MCF 10A (cell line): ENCODE measurements at regions not wholly inside any gene's neighbourhood (a gene's known extent, or its start where the extent isn't known, plus 50 kb on each side); places are given as distances from the start of the nearest gene placed in this dataset.
"Not testable (repeated sequence)": the region's sequence is repeated elsewhere in the genome, so short reads cannot be mapped to it uniquely, and the experiment has no call there.

Experiments
- BruUV-seq: library from RNA; stranded (reverse); fragments of 400-500 nt; replicated peaks from 2 replicates; lab custom pipeline; 2021; lab: Mats Ljungman, UMichigan
- CTCF ChIA-PET: fragments of 300-600 bp; sonication (Branson Sonifier 250); formaldehyde crosslinking; extraction: SDS; loops from one replicate; lab custom pipeline; 2021; ENCODE audit warnings: antibody characterized with exemption, inconsistent platforms; lab: Yijun Ruan, JAX
- POLR2A ChIA-PET: fragments of 300-600, 350-650 bp; sonication (Branson Sonifier 250); formaldehyde crosslinking; extraction: SDS; loops from one replicate; lab custom pipeline; 2020; ENCODE audit warnings: antibody characterized with exemption, inconsistent platforms; lab: Yijun Ruan, JAX
- DNase-seq: peaks from one replicate; pipeline ENCODE4 v3.0.0-alpha.2; 2018; ENCODE audit not compliant: unreplicated experiment
- H3K27ac Mint-ChIP-seq: one replicate; pipeline ENCODE4 v1.8.0; 2022; ENCODE audit warnings: mild to moderate bottlenecking, low read depth, mixed read lengths; ENCODE audit not compliant: unreplicated experiment
- H3K27me3 Mint-ChIP-seq: one replicate; pipeline ENCODE4 v1.8.0; 2022; ENCODE audit warnings: mixed read lengths; ENCODE audit not compliant: insufficient read depth, unreplicated experiment
- H3K36me3 Mint-ChIP-seq: one replicate; pipeline ENCODE4 v1.8.0; 2022; ENCODE audit warnings: mild to moderate bottlenecking, moderate library complexity, mixed read lengths; ENCODE audit not compliant: insufficient read depth, unreplicated experiment
- H3K4me1 Mint-ChIP-seq: one replicate; pipeline ENCODE4 v1.8.0; 2022; ENCODE audit warnings: mixed read lengths; ENCODE audit not compliant: insufficient read depth, unreplicated experiment
- H3K4me3 Mint-ChIP-seq: one replicate; pipeline ENCODE4 v1.8.0; 2022; ENCODE audit warnings: mild to moderate bottlenecking, moderate library complexity, mixed read lengths; ENCODE audit not compliant: unreplicated experiment
- H3K9me3 Mint-ChIP-seq: one replicate; pipeline ENCODE4 v1.8.0; 2022; ENCODE audit warnings: mixed read lengths; ENCODE audit not compliant: unreplicated experiment
- CTCF ChIP-seq: fragments of 200-600 bp; IDR thresholded peaks from one replicate; pipeline ENCODE4 v1.8.0; 2022; ENCODE audit warnings: antibody characterized with exemption, mild to moderate bottlenecking; ENCODE audit not compliant: unreplicated experiment
- intact Hi-C: fragments of 100-400 bp; cut with micrococcal nuclease; formaldehyde crosslinking; loops from 2 replicates; pipeline ENCODE4 v1.14.1; 2022

GRCh38 chr11:116343270-116343669, 429.5 kb downstream of the BUD13 start:
- H3K27me3 Mint-ChIP-seq = no peaks in the 10 kb centered on the region
- H3K4me1 Mint-ChIP-seq = no peaks in the 10 kb centered on the region
- no TSS peak for BruUV-seq
- TF ChIP-seq CTCF = no peak
- DNase-seq = no peak
- H3K4me3 Mint-ChIP-seq = no peak overlapping the region
- CTCF ChIA-PET = no interaction called here
- H3K36me3 Mint-ChIP-seq = no peaks in the 10 kb centered on the region
- intact Hi-C loops = no loop called here
- POLR2A ChIA-PET = no interaction called here
- H3K9me3 Mint-ChIP-seq = peaks cover 37% of the 10 kb centered on the region
- H3K27ac Mint-ChIP-seq = no peak overlapping the region

- Mint-ChIP-seq H3K9me3 (peaks cover 34% of the 10 kb centered on the region), H3K4me3 (no peak overlapping the region), H3K4me1 (no peaks in the 10 kb centered on the region), H3K36me3 (no peaks in the 10 kb centered on the region), H3K27me3 (no peaks in the 10 kb centered on the region), H3K27ac (no peak overlapping the region)
- no peak for DNase-seq
- intact Hi-C loops = no loop called here
- ChIA-PET CTCF (no interaction called here), POLR2A (no interaction called here)
- BruUV-seq = no TSS peak
- no peak for TF ChIP-seq CTCF
These were observed 430.6 kb downstream of the BUD13 start for GRCh38 chr11:116342148-116342547.

GRCh38 chr11:116339306-116340098, 433.3 kb downstream of the BUD13 start:
- no peaks in the 10 kb centered on the region for H3K4me1 Mint-ChIP-seq
- POLR2A ChIA-PET = no interaction called here
- DNase-seq = no peak
- no peak overlapping the region for H3K27ac Mint-ChIP-seq
- no TSS peak for BruUV-seq
- peaks cover 23% of the 10 kb centered on the region for H3K9me3 Mint-ChIP-seq
- H3K27me3 Mint-ChIP-seq = no peaks in the 10 kb centered on the region
- no peak for TF ChIP-seq CTCF
- no peak overlapping the region for H3K4me3 Mint-ChIP-seq
- intact Hi-C loops = no loop called here
- CTCF ChIA-PET = no interaction called here
- H3K36me3 Mint-ChIP-seq = no peaks in the 10 kb centered on the region

GRCh38 chr11:116338500-116338899, 434.3 kb downstream of the BUD13 start:
- H3K36me3 Mint-ChIP-seq, H3K4me1 Mint-ChIP-seq, intact Hi-C loops, CTCF ChIA-PET, H3K4me3 Mint-ChIP-seq, DNase-seq, H3K27me3 Mint-ChIP-seq, H3K27ac Mint-ChIP-seq, BruUV-seq: not testable (repeated sequence)
- POLR2A ChIA-PET = interaction anchor here (0.6 kb wide), 1 partner anchor 1296 kb away, joined by 3 read pairs; no protein-coding TSS in a partner anchor
- peaks cover 33% of the 10 kb centered on the region for H3K9me3 Mint-ChIP-seq
